ENCODE measurements at regions not wholly inside any gene's neighbourhood (a gene's known extent, or its start where the extent isn't known, plus 50 kb on each side); places are given as distances from the start of the nearest gene placed in this dataset.
"Not testable (repeated sequence)": the region's sequence is repeated elsewhere in the genome, so short reads cannot be mapped to it uniquely, and the experiment has no call there.

GRCh38 chr4:95898226-95898625 is 58.3 kb downstream of the PDHA2 start:
- H3K27ac Mint-ChIP-seq, result no peak overlapping the region
- no peak overlapping the region for H3K4me3 Mint-ChIP-seq
- peaks cover 3 to 6% (median 5%) of the 10 kb centered on the region in 3 donors for H3K9me3 Mint-ChIP-seq
- no peaks in the 10 kb centered on the region for H3K36me3 Mint-ChIP-seq
- H3K4me1 Mint-ChIP-seq, result no peaks in the 10 kb centered on the region
- H3K27me3 Mint-ChIP-seq, result no peaks in the 10 kb centered on the region

GRCh38 chr4:95909211-95909610 is 69.3 kb downstream of the PDHA2 start:
- no peaks in the 10 kb centered on the region for H3K4me1 Mint-ChIP-seq
- no peak overlapping the region for H3K4me3 Mint-ChIP-seq
- H3K9me3 Mint-ChIP-seq, result peaks cover 0 to 5% (median 3%) of the 10 kb centered on the region in 3 donors
- no peak overlapping the region for H3K27ac Mint-ChIP-seq
- no peaks in the 10 kb centered on the region for H3K36me3 Mint-ChIP-seq
- H3K27me3 Mint-ChIP-seq, result no peaks in the 10 kb centered on the region

- Mint-ChIP-seq H3K4me3 (no peak overlapping the region), H3K4me1 (no peaks in the 10 kb centered on the region), H3K27ac (no peak overlapping the region), H3K27me3 (no peaks in the 10 kb centered on the region), H3K9me3 (peaks cover 0 to 5% (median 5%) of the 10 kb centered on the region in 3 donors), H3K36me3 (no peaks in the 10 kb centered on the region)
These were observed 70.9 kb downstream of the PDHA2 start for GRCh38 chr4:95910749-95911148.

GRCh38 chr4:95921470-95921869 is 81.6 kb downstream of the PDHA2 start:
- Mint-ChIP-seq H3K9me3 (peaks cover 1 to 11% (median 2%) of the 10 kb centered on the region in 3 donors), H3K4me3 (no peak overlapping the region), H3K27ac (no peak overlapping the region), H3K27me3 (no peaks in the 10 kb centered on the region), H3K4me1 (no peaks in the 10 kb centered on the region), H3K36me3 (no peaks in the 10 kb centered on the region)

GRCh38 chr4:95929448-95930064 is 89.7 kb downstream of the PDHA2 start:
- H3K27me3 Mint-ChIP-seq, result no peaks in the 10 kb centered on the region
- H3K4me3 Mint-ChIP-seq, result no peak overlapping the region
- H3K27ac Mint-ChIP-seq, result no peak overlapping the region
- no peaks in the 10 kb centered on the region for H3K36me3 Mint-ChIP-seq
- H3K9me3 Mint-ChIP-seq, result peaks cover 5 to 17% (median 9%) of the 10 kb centered on the region in 3 donors
- no peaks in the 10 kb centered on the region for H3K4me1 Mint-ChIP-seq

- H3K27ac Mint-ChIP-seq, result no peak overlapping the region
- H3K4me1 Mint-ChIP-seq, result no peaks in the 10 kb centered on the region
- peaks cover 1% of the 10 kb centered on the region for H3K36me3 Mint-ChIP-seq
- H3K9me3 Mint-ChIP-seq, result peaks cover 2 to 4% (median 3%) of the 10 kb centered on the region in 3 donors
- no peaks in the 10 kb centered on the region for H3K27me3 Mint-ChIP-seq
- no peak overlapping the region for H3K4me3 Mint-ChIP-seq
These were observed 99.2 kb downstream of the PDHA2 start for GRCh38 chr4:95939141-95939540.

- no peak overlapping the region for H3K4me3 Mint-ChIP-seq
- no peaks in the 10 kb centered on the region for H3K4me1 Mint-ChIP-seq
- H3K36me3 Mint-ChIP-seq, result no peaks in the 10 kb centered on the region
- no peak overlapping the region for H3K27ac Mint-ChIP-seq
- no peaks in the 10 kb centered on the region for H3K27me3 Mint-ChIP-seq
- peaks cover 0 to 8% (median 6%) of the 10 kb centered on the region in 3 donors for H3K9me3 Mint-ChIP-seq
These were observed 109.4 kb downstream of the PDHA2 start for GRCh38 chr4:95949136-95949765.

DNA sequence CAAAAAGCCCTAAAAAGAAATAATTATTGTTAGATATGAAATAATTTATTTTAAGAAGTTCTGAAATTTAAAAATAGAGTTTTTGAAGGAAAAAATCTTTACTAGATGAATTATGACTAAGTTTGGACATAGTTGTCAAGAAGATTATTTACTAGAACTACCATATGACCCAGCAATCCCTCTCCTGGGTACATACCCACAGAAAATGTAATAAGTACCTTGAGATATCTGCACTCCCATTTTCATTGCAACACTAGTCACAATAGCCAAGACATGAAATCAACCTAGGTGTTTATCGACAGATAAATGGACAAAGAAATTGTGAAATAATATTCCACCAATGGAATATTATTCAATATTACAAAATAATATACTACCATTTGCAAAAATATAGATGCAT is 109.9 kb downstream of the PDHA2 start:
- H3K9me3 Mint-ChIP-seq, result peaks cover 0 to 8% (median 6%) of the 10 kb centered on the region in 3 donors
- no peaks in the 10 kb centered on the region for H3K4me1 Mint-ChIP-seq
- no peaks in the 10 kb centered on the region for H3K36me3 Mint-ChIP-seq
- no peaks in the 10 kb centered on the region for H3K27me3 Mint-ChIP-seq
- no peak overlapping the region for H3K27ac Mint-ChIP-seq
- no peak overlapping the region for H3K4me3 Mint-ChIP-seq

- not testable (repeated sequence) for H3K9me3 Mint-ChIP-seq, H3K36me3 Mint-ChIP-seq, H3K27me3 Mint-ChIP-seq, H3K27ac Mint-ChIP-seq, H3K4me3 Mint-ChIP-seq, H3K4me1 Mint-ChIP-seq
These were observed 112.6 kb downstream of the PDHA2 start for GRCh38 chr4:95952538-95952937.

DNA sequence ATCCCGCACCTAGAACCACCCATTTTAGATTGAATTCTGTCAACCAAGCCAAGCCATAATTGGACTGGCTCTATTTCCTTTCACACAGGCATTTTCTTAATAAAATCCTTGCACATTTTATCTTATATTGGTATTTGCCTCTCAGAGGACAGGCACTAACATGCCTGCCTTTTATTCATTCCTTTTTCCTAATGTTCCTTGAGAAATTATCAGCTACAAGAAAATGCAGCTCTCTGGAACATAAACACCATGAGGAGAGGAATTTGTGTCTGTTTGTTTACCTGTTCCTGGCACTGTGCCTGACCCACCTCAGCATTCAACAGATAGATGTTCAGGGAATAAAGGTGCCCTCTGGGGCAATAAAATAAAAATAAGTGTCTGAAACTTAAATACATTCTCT is 116.2 kb downstream of the PDHA2 start:
- no peaks in the 10 kb centered on the region for H3K27me3 Mint-ChIP-seq
- no peak overlapping the region for H3K4me3 Mint-ChIP-seq

DNA sequence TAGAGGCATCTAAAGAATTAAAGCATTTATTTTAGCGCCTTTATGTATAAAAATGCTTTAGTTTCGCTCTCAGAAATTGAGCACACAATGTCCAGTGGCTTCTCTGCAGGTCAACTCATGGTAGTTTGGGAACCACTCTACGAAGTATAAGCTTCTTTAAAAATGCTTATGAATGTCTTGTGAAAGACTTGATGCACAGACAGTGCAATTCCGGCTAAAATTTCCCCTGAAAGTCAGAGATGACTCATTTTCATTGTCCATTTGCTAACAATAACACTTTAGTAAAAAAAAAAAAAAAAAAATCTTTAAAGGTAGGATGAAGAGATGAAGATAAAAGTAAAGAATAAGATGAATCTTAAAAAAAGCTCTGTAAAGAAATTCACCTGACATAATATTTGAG is 117.2 kb downstream of the PDHA2 start:
- H3K27ac Mint-ChIP-seq, result no peak overlapping the region
- H3K4me3 Mint-ChIP-seq, result no peak overlapping the region
- no peaks in the 10 kb centered on the region for H3K27me3 Mint-ChIP-seq
- no peaks in the 10 kb centered on the region for H3K4me1 Mint-ChIP-seq
- H3K9me3 Mint-ChIP-seq, result peaks cover 2 to 7% (median 3%) of the 10 kb centered on the region in 3 donors
- H3K36me3 Mint-ChIP-seq, result peaks cover 2% of the 10 kb centered on the region

More for the DNA sequence above, 116.2 kb downstream of the PDHA2 start:
- Mint-ChIP-seq H3K36me3 (peaks cover 2% of the 10 kb centered on the region), H3K27ac (no peak overlapping the region), H3K4me1 (no peaks in the 10 kb centered on the region), H3K9me3 (peaks cover 2 to 7% (median 3%) of the 10 kb centered on the region in 3 donors)

- H3K4me1 Mint-ChIP-seq, result no peaks in the 10 kb centered on the region
- no peaks in the 10 kb centered on the region for H3K27me3 Mint-ChIP-seq
- H3K9me3 Mint-ChIP-seq, result peaks cover 2 to 7% (median 3%) of the 10 kb centered on the region in 3 donors
- H3K27ac Mint-ChIP-seq, result no peak overlapping the region
- no peak overlapping the region for H3K4me3 Mint-ChIP-seq
- peaks cover 2% of the 10 kb centered on the region for H3K36me3 Mint-ChIP-seq
These were observed 117.9 kb downstream of the PDHA2 start for GRCh38 chr4:95957759-95958158.

DNA sequence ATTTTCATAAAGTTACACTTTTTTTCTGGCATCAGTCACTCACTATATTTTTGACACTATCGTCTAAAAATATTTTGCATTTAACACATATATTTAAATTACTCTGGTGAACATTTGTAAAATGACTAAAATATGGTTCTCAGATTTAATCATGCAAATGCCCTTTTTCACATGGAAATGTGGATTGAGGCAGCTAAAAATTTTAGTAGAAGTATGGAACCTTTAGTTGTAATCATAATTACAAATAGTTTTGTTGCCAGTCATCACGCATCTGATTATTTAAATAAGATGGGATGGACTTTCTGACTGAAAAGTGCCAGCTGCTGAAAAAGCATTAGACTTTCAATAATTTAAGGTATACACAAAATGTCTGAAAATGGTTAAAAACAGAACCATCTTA is 119.3 kb downstream of the PDHA2 start:
- H3K4me3 Mint-ChIP-seq, result no peak overlapping the region

GRCh38 chr4:95959633-95960032 is 119.7 kb downstream of the PDHA2 start:
- no peak overlapping the region for H3K27ac Mint-ChIP-seq
- H3K4me3 Mint-ChIP-seq, result no peak overlapping the region
- peaks cover 2% of the 10 kb centered on the region for H3K36me3 Mint-ChIP-seq
- H3K9me3 Mint-ChIP-seq, result peaks cover 0 to 3% (median 1%) of the 10 kb centered on the region in 3 donors
- no peaks in the 10 kb centered on the region for H3K27me3 Mint-ChIP-seq
- no peaks in the 10 kb centered on the region for H3K4me1 Mint-ChIP-seq

More for the DNA sequence above, 119.3 kb downstream of the PDHA2 start:
- Mint-ChIP-seq H3K27ac (no peak overlapping the region), H3K27me3 (no peaks in the 10 kb centered on the region), H3K4me1 (no peaks in the 10 kb centered on the region), H3K36me3 (peaks cover 2% of the 10 kb centered on the region), H3K9me3 (peaks cover 0 to 3% (median 1%) of the 10 kb centered on the region in 3 donors)

- Mint-ChIP-seq H3K4me1 (no peaks in the 10 kb centered on the region), H3K9me3 (peaks cover 0 to 1% (median 0%) of the 10 kb centered on the region in 3 donors), H3K27ac (no peak overlapping the region), H3K36me3 (no peaks in the 10 kb centered on the region), H3K4me3 (no peak overlapping the region), H3K27me3 (no peaks in the 10 kb centered on the region)
These were observed 123.6 kb downstream of the PDHA2 start for GRCh38 chr4:95963456-95963855.

Measured in IgD-negative memory B cell (primary cell).